Cardiac fibroblast (primary cell): ENCODE measurements at regions not wholly inside any gene's neighbourhood (a gene's known extent, or its start where the extent isn't known, plus 50 kb on each side); places are given as distances from the start of the nearest gene placed in this dataset.

ENCODE experiments used
- DNase-seq, 2 donors: peaks; one replicate each; pipeline versions ENCODE4 v3.0.0 to v3.0.0-alpha.2; 2010; ENCODE audit warnings: low read depth in 2 of 2
- H3K4me3 ChIP-seq, 2 donors: replicated peaks in 1 of 2; 1 replicate in 1 of 2; 2 replicates in 1 of 2; pipeline ENCODE4 v1.5.1; 2011; ENCODE audit warnings: low read depth in 2 of 2, low read length in 2 of 2, mild to moderate bottlenecking in 2 of 2, moderate library complexity in 1 of 2
- CTCF ChIP-seq: IDR thresholded peaks from one replicate; pipeline ENCODE4 v1.5.1; 2011; ENCODE audit warnings: low read depth, mild to moderate bottlenecking, low read length, inconsistent platforms

GRCh38 chr16:73433731-73434307, 385.9 kb upstream of the ZFHX3 start:
- no peak overlapping the region for H3K4me3 ChIP-seq
- TF ChIP-seq CTCF = no peak
- DNase-seq = no peak

GRCh38 chr16:73432850-73433730, 385.2 kb upstream of the ZFHX3 start:
- DNase-seq = no peak
- no peak for TF ChIP-seq CTCF
- no peak overlapping the region for H3K4me3 ChIP-seq

GRCh38 chr16:73430138-73430537, 382.2 kb upstream of the ZFHX3 start:
- no peak overlapping the region for H3K4me3 ChIP-seq
- DNase-seq = no peak
- TF ChIP-seq CTCF = no peak

GRCh38 chr16:73428121-73428520, 380.2 kb upstream of the ZFHX3 start:
- no peak overlapping the region for H3K4me3 ChIP-seq
- TF ChIP-seq CTCF = no peak
- DNase-seq = no peak

GRCh38 chr16:73427164-73427563, 379.2 kb upstream of the ZFHX3 start:
- no peak for TF ChIP-seq CTCF
- no peak overlapping the region for H3K4me3 ChIP-seq
- no peak for DNase-seq

- no peak for DNase-seq
- no peak overlapping the region for H3K4me3 ChIP-seq
- no peak for TF ChIP-seq CTCF
Observed at GRCh38 chr16:73426433-73427160, 378.7 kb upstream of the ZFHX3 start.
